Type B pancreatic cell (in vitro differentiated cells): ENCODE measurements at regions not wholly inside any gene's neighbourhood (a gene's known extent, or its start where the extent isn't known, plus 50 kb on each side); places are given as distances from the start of the nearest gene placed in this dataset.

Experiments
- DNase-seq: peaks from one replicate; pipeline ENCODE4 v3.0.0; 2021; ENCODE audit warnings: mixed read lengths; ENCODE audit not compliant: unreplicated experiment; ENCODE audit errors: extremely low spot score
- H3K27ac Mint-ChIP-seq: 2 replicates; pipeline ENCODE4 v1.8.0; 2021; ENCODE audit warnings: mild to moderate bottlenecking, mixed read lengths
- H3K27me3 Mint-ChIP-seq: 2 replicates; pipeline ENCODE4 v1.8.0; 2021; ENCODE audit warnings: mixed read lengths
- H3K36me3 Mint-ChIP-seq: 2 replicates; pipeline ENCODE4 v1.8.0; 2021; ENCODE audit warnings: mixed read lengths
- H3K4me1 Mint-ChIP-seq: one replicate; pipeline ENCODE4 v1.8.0; 2021; ENCODE audit warnings: mixed read lengths; ENCODE audit not compliant: unreplicated experiment
- H3K4me3 Mint-ChIP-seq: 2 replicates; pipeline ENCODE4 v1.8.0; 2021; ENCODE audit warnings: mild to moderate bottlenecking, mixed read lengths
- H3K9me3 Mint-ChIP-seq: 2 replicates; pipeline ENCODE4 v1.8.0; 2021; ENCODE audit warnings: mixed read lengths
- TF ChIP-seq, protein P1 (sequence below): fragments of 200-600 bp; sonication (generic); conservative IDR thresholded peaks from 2 replicates; pipeline ENCODE4 v1.5.0; 2021; ENCODE audit warnings: antibody characterized with exemption, mild to moderate bottlenecking

DNA sequence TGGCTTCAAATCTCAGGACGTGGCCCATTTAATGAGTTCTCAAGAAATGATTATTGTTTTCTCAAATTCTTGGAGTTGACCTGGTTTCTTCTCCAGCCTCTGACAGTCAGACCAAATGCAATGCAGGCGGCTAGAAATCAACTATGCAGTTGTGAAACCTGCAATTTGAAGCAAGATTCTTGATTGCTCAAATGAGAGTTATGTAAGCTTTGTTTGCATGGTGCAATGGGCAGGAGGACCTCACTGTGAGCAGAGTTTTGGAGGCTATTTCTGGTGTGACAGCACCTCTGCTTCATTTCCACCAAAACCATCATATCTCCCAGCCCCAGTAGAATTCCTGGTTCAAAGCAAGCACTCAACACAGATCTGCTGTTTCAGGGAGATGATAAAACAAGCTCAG, 500.0 kb upstream of the KLF4 start:
- peaks cover 3% of the 10 kb centered on the region for H3K27me3 Mint-ChIP-seq
- no peak overlapping the region for H3K4me3 Mint-ChIP-seq
- no peaks in the 10 kb centered on the region for H3K4me1 Mint-ChIP-seq
- H3K27ac Mint-ChIP-seq, result no peak overlapping the region
- H3K9me3 Mint-ChIP-seq, result no peaks in the 10 kb centered on the region
- DNase-seq, result no peak
- TF ChIP-seq, protein P1, sequence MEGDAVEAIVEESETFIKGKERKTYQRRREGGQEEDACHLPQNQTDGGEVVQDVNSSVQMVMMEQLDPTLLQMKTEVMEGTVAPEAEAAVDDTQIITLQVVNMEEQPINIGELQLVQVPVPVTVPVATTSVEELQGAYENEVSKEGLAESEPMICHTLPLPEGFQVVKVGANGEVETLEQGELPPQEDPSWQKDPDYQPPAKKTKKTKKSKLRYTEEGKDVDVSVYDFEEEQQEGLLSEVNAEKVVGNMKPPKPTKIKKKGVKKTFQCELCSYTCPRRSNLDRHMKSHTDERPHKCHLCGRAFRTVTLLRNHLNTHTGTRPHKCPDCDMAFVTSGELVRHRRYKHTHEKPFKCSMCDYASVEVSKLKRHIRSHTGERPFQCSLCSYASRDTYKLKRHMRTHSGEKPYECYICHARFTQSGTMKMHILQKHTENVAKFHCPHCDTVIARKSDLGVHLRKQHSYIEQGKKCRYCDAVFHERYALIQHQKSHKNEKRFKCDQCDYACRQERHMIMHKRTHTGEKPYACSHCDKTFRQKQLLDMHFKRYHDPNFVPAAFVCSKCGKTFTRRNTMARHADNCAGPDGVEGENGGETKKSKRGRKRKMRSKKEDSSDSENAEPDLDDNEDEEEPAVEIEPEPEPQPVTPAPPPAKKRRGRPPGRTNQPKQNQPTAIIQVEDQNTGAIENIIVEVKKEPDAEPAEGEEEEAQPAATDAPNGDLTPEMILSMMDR, result no peak
- H3K36me3 Mint-ChIP-seq, result no peaks in the 10 kb centered on the region

DNA sequence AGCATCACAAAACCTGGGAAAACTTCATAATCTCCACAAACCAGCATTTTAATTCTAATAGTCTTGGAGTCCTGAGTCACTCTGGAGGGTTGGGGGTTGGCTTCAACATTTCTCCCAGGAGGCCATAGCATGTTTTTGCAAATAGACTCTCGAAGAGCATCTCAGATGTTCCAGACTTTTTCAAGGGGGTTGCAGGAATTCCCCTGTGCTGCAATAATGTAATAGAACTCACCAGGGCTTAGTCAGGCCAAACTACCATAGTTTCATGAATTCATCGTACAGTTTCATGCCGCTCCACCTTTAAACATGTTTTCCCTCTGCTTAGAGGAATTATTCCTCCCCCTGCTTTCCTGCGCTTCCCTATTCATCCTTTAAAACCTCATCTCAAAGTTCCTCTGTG, 499.5 kb upstream of the KLF4 start:
- H3K27me3 Mint-ChIP-seq, result peaks cover 3% of the 10 kb centered on the region
- TF ChIP-seq, protein P1, result no peak
- no peak overlapping the region for H3K4me3 Mint-ChIP-seq
- H3K36me3 Mint-ChIP-seq, result no peaks in the 10 kb centered on the region
- no peaks in the 10 kb centered on the region for H3K4me1 Mint-ChIP-seq
- DNase-seq, result no peak
- no peak overlapping the region for H3K27ac Mint-ChIP-seq
- H3K9me3 Mint-ChIP-seq, result no peaks in the 10 kb centered on the region

DNA sequence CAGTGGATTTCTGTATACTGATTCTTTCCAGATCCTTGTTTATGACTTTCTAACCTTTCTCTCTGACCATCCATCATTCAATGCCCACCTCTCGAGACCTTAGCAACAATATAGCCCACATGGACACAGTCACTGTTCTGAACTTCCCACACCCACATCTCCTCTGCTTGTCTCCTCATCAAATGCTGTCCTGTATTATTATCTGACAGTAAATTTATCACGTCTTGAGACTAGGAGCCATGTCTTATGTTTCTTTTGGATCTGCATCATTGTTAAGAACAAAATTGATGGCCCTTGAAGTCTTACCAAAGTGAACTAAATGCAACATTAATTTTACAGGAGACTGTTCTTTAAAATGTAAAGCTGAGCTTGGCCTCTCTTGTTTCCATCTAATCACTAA, 495.4 kb upstream of the KLF4 start:
- TF ChIP-seq, protein P1, result no peak
- DNase-seq, result no peak
- no peaks in the 10 kb centered on the region for H3K9me3 Mint-ChIP-seq
- no peak overlapping the region for H3K27ac Mint-ChIP-seq
- peaks cover 3% of the 10 kb centered on the region for H3K27me3 Mint-ChIP-seq
- H3K4me1 Mint-ChIP-seq, result no peaks in the 10 kb centered on the region
- no peak overlapping the region for H3K4me3 Mint-ChIP-seq
- H3K36me3 Mint-ChIP-seq, result no peaks in the 10 kb centered on the region

DNA sequence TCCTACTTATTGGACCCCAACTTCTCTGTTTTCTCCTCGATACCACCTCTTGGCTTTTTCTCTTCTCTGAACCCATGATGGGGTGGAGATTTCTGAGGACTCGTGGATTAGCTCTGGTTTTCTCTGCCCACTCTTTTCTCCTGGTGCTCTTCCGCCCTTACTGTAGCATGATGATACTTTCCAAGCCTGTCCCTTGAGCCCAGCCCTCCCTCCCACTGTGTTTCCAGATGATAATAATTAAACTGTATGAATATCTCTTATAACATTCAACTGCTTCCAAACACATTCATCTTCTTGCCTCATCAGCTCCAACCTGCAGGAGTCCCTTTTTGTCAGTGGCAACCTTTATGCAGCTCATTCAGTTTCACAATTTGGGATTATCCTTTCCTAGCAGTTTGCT, 494.2 kb upstream of the KLF4 start:
- no peaks in the 10 kb centered on the region for H3K9me3 Mint-ChIP-seq
- DNase-seq, result no peak
- no peak overlapping the region for H3K4me3 Mint-ChIP-seq
- H3K27me3 Mint-ChIP-seq, result no peaks in the 10 kb centered on the region
- H3K4me1 Mint-ChIP-seq, result no peaks in the 10 kb centered on the region
- TF ChIP-seq, protein P1, result no peak
- no peaks in the 10 kb centered on the region for H3K36me3 Mint-ChIP-seq
- H3K27ac Mint-ChIP-seq, result no peak overlapping the region

DNA sequence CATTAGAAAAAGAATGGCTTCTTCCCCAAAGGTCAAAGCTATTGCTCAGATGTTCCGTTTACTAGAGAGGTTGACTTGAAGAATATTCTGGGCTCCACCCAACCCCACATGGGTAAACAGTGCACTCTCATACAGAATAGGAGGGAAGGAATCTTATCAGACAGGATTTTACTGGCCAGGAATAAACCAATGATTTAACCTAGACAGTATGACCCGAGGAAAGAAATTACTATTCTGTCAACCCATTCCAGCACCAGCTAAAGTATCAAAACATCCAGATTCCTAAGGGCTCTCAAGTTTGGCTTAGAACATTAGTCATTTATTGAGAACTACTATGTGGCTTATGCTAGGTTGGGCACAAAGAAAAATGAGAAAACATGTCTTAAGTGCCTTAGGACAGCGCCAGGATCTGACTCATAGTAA, 493.6 kb upstream of the KLF4 start:
- H3K27me3 Mint-ChIP-seq, result no peaks in the 10 kb centered on the region
- TF ChIP-seq, protein P1, result no peak
- H3K9me3 Mint-ChIP-seq, result no peaks in the 10 kb centered on the region
- peak overlapping the region; percentile 38 for H3K4me3 Mint-ChIP-seq
- H3K27ac Mint-ChIP-seq, result peak overlapping the region; percentile 56
- no peaks in the 10 kb centered on the region for H3K36me3 Mint-ChIP-seq
- no peak for DNase-seq
- no peaks in the 10 kb centered on the region for H3K4me1 Mint-ChIP-seq

DNA sequence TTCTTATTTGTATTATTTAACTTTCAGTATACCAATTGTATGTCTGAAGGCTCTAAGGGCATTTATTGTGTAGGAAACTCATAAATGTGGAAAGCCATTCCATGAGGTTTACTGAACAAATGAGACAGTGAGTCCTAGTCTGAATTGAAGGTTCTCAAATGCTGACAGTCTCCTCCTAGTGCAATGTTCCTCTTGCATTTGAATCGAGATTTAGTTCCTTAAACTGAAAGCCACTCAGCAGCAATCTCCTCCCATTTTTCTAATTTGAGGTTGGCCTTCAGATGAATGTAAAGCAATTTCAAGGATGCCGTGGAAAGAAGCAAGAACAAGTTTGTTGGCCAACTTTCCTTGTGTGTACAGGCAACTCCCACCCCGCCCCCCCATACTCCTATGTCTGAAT, 493.2 kb upstream of the KLF4 start:
- no peak overlapping the region for H3K4me3 Mint-ChIP-seq
- H3K27me3 Mint-ChIP-seq, result no peaks in the 10 kb centered on the region
- DNase-seq, result no peak
- H3K36me3 Mint-ChIP-seq, result no peaks in the 10 kb centered on the region
- no peaks in the 10 kb centered on the region for H3K4me1 Mint-ChIP-seq
- TF ChIP-seq, protein P1, result no peak
- no peaks in the 10 kb centered on the region for H3K9me3 Mint-ChIP-seq
- peak overlapping the region; percentile 56 for H3K27ac Mint-ChIP-seq
